HTR-8/SVneo (cell line): ENCODE measurements at regions not wholly inside any gene's neighbourhood (a gene's known extent, or its start where the extent isn't known, plus 50 kb on each side); places are given as distances from the start of the nearest gene placed in this dataset.

Experiments used
- DNase-seq: peaks from one replicate; pipeline ENCODE4 v3.0.0; 2011; ENCODE audit warnings: low spot score, mixed read lengths; ENCODE audit not compliant: insufficient read length
- FAIRE-seq: peaks from 2 replicates; lab custom pipeline; 2011; peaks lifted over from hg19 to GRCh38; lab: Jason Lieb, UNC

- FAIRE-seq (no peak), DNase-seq (no peak)
Observed at GRCh38 chr1:212520746-212521145, 87.8 kb upstream of the ATF3 start.

GRCh38 chr1:212525479-212526110 is 83.0 kb upstream of the ATF3 start:
- no peak for DNase-seq
- no peak for FAIRE-seq

- DNase-seq (no peak), FAIRE-seq (no peak)
Observed at GRCh38 chr1:212526111-212526491, 82.5 kb upstream of the ATF3 start.

GRCh38 chr1:212528501-212528900 is 80.1 kb upstream of the ATF3 start:
- FAIRE-seq: no peak

GRCh38 chr1:212529211-212529741 is 79.3 kb upstream of the ATF3 start:
- FAIRE-seq: peak; percentile 87
- peak; percentile 77 for DNase-seq

More at GRCh38 chr1:212528501-212528900, 80.1 kb upstream of the ATF3 start:
- no peak for DNase-seq

DNA sequence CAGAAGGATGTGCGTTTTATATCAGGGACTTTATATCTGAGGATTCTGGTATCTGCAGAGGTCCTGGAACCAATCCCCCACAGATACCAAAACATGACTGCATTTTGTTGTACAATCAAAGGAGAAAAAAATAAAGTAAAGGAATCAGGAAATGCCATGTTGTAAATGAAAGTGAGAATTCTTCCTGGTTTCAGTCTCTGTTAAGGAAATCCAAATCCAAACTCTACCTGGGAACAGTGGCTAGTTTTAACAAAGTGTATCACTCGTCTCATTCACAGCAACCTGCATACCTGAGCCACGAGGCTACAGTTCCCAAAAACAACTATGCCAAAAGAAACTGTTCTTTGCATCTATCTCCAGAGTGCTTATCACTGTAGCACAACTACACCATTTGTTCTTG is 77.3 kb upstream of the ATF3 start:
- FAIRE-seq: no peak
- no peak for DNase-seq

DNA sequence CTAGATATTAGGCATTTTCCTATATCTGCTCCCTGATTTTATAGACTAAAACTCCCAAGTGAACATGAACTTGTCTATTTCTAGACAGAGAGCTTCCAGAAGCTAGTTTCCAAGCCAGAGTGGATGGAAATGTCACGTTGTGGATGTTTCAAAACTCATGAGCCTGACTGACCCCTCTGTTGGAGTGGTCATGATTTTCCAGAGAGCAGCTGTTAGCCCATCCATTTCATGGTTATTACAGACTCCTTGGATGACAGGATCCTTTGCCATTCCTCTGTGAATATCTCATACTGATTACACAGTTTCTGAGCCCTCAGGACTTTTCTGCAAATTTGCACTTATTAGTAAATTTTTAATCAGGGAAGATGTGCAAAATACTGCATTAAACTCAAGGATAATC is 76.8 kb upstream of the ATF3 start:
- FAIRE-seq: no peak
- DNase-seq: no peak

- FAIRE-seq: no peak
- DNase-seq: no peak
Observed at GRCh38 chr1:212532469-212533147, 76.0 kb upstream of the ATF3 start.

DNA sequence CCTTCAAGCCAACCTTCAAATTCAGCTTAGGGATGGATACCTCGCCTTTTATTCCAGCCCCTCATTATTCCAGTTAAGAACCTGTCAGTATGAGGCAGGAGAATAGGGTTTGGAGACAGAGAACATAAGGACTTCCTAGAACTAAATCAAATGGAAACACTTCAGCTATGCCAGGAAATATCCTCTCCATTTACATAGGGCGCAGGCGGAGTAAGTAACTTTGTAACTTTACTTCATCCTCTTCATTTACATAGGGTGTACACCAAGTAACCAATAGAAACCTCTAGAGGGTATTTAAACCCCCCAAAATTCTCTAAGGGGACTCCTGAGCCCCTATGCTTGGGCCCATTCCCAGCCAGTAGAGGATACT is 75.4 kb upstream of the ATF3 start:
- no peak for FAIRE-seq
- DNase-seq: no peak

GRCh38 chr1:212536586-212536985 is 72.0 kb upstream of the ATF3 start:
- DNase-seq (no peak), FAIRE-seq (no peak)

- FAIRE-seq (no peak), DNase-seq (no peak)
Observed at GRCh38 chr1:212537610-212538009, 71.0 kb upstream of the ATF3 start.

GRCh38 chr1:212539737-212540430 is 68.7 kb upstream of the ATF3 start:
- DNase-seq (no peak), FAIRE-seq (no peak)

DNA sequence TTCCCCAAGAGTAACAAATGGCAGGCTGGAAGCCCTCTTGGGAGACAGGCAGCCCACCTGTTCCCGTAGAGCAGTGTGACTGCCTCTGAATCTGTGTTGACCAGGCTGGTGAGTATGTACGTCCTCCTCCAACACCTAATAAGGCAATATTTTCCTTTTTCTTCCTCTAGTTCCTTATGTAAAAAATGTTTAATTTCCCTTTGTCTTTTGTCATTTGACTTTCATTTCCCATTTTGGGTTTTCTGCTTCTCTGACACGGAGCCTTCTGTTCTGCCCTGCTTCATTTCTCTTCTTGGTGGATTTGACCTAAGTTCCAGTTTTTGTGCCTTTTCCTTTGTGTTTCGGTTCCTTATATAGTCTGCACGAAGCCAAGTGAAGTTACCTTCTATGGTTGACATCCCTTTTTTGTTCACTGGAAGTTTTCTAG is 65.8 kb upstream of the ATF3 start:
- DNase-seq: no peak
- FAIRE-seq: no peak

GRCh38 chr1:212544110-212544509 is 64.5 kb upstream of the ATF3 start:
- FAIRE-seq (no peak), DNase-seq (no peak)

DNA sequence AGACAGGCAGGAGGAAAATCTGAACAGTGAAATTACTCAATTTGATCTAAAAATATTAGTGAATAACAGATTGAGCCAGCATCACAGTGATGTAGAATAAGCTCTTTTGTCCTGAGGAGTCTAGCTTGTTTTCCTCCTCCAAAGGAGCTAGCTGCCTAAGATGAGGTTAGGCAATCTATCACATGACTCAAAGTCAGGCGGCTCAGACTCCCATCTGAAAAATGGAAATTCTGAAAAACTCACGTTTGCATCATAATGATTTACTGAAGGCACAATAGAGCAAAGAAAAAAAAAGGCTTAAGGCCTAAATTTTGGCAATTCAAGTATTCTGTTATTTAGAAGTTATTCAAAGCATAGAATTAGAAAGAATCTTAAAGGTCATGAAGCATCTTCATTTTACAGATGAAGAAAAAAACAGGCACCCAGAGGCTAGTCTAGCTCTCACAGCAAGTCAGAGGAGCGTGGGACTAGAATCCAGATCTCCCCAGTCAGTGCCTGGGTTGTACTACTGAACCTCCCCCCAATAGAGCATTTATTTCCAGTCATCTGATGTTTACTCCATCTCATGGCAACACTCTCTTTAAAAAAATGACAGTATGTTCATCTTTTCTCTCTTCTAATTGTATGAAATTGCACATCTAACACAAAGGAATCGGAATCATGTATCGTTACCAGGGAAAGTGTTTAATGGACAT is 62.5 kb upstream of the ATF3 start:
- peak; percentile 49 for FAIRE-seq

GRCh38 chr1:212549503-212550017 is 59.0 kb upstream of the ATF3 start:
- DNase-seq: no peak
- no peak for FAIRE-seq

More for the DNA sequence above, 62.5 kb upstream of the ATF3 start:
- DNase-seq: peak; percentile 20

DNA sequence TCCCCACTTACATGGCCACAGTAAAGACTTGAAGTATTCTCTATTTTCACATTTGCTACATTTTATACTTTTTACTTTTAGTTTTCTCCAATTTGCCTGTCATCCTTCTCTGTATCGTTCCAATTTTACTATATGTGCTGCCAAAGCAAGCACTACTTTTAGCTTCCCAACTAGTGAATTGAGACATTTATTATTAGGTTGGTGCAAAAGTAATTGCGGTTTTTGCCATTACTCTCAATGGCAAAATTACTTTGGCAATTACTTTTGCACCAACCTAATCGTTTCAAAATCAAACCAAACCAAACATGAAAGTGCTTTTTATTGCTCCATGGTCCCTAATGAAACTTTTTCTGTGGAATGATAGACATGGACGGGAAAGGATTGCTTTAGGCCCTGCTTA is 56.6 kb upstream of the ATF3 start:
- no peak for FAIRE-seq

DNA sequence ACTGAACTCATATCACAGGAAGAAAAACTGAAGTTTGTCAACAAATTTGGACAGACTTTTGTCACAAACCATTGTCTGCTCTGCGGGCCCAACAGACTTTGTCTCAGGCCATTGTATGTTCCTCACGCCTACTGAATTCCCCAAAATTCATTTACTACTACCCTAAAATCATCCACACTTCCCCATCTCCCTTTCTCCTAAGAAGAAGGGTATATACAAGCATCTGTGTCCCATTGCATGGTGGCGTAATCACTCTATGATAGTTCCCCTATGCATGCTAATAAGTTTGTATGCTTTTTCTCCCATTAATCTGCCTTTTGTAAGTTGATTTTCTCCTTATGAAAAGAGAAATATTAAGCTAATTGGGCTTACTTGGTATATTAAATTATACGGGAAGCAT is 54.9 kb upstream of the ATF3 start:
- FAIRE-seq (no peak), DNase-seq (no peak)

More for the DNA sequence above, 56.6 kb upstream of the ATF3 start:
- DNase-seq: no peak

- DNase-seq: no peak
Observed at GRCh38 chr1:212554401-212554800, 54.2 kb upstream of the ATF3 start.

GRCh38 chr1:212555426-212555825 is 53.1 kb upstream of the ATF3 start:
- DNase-seq (no peak), FAIRE-seq (no peak)

More at GRCh38 chr1:212554401-212554800, 54.2 kb upstream of the ATF3 start:
- no peak for FAIRE-seq
